B cell (primary cell): ENCODE measurements at regions not wholly inside any gene's neighbourhood (a gene's known extent, or its start where the extent isn't known, plus 50 kb on each side); places are given as distances from the start of the nearest gene placed in this dataset.
"Not testable (repeated sequence)": the region's sequence is repeated elsewhere in the genome, so short reads cannot be mapped to it uniquely, and the experiment has no call there.

Source experiments
- ATAC-seq: fragments of 200-7000 bp; cut with Tn5 transposase; one replicate; pipeline ENCODE4 v1.10.0; 2021; ENCODE audit warnings: low read depth, mild to moderate bottlenecking, moderate number of reproducible peaks, moderate library complexity
- CTCF ChIA-PET: fragments of 350-600 bp; sonication (Branson Sonifier 250); formaldehyde crosslinking; loops from one replicate; lab custom pipeline; 2021; ENCODE audit warnings: antibody characterized with exemption, inconsistent platforms; lab: Charles Lee
- POLR2A ChIA-PET: fragments of 350-600 bp; sonication (Branson Sonifier 250); formaldehyde crosslinking; loops from one replicate; lab custom pipeline; 2021; ENCODE audit warnings: antibody characterized with exemption; lab: Charles Lee
- DNase-seq: peaks from one replicate; pipeline ENCODE4 v3.0.0; 2013
- H2AFZ ChIP-seq: 2 replicates; pipeline ENCODE4 v1.6.1; 2012; ENCODE audit warnings: mild to moderate bottlenecking, low read depth, low read length; ENCODE audit not compliant: insufficient read depth, poor library complexity, severe bottlenecking
- H3K27ac ChIP-seq, 2 donors: 1 replicate in 1 of 2; 2 replicates in 1 of 2; pipeline ENCODE4 v1.5.1; 2012 to 2013; ENCODE audit warnings: low read length in 2 of 2, mild to moderate bottlenecking in 2 of 2, moderate library complexity in 1 of 2
- H3K27me3 ChIP-seq, 4 experiments: fragments of 200-600 bp in 1 of 4; sonication (generic) in 1 of 4; replicated peaks in 1 of 4; 1 replicate in 2 of 4; 2 replicates in 2 of 4; pipeline versions ENCODE4 v1.6.1 to v1.7.0; 2013 to 2016; ENCODE audit warnings: low read length in 3 of 4, mild to moderate bottlenecking in 2 of 4, mixed read lengths in 1 of 4, moderate library complexity in 1 of 4; ENCODE audit not compliant: insufficient read depth in 4 of 4, control insufficient read depth in 3 of 4; ENCODE audit errors: control extremely low read depth in 1 of 4
- H3K36me3 ChIP-seq, 2 experiments: replicated peaks in 1 of 2; 1 replicate in 1 of 2; 2 replicates in 1 of 2; pipeline versions ENCODE4 v1.6.1 to v1.7.1; 2013; ENCODE audit warnings: low read length in 1 of 2; ENCODE audit not compliant: insufficient read depth in 2 of 2, control insufficient read depth in 1 of 2; ENCODE audit errors: control extremely low read depth in 1 of 2, extremely low read depth in 1 of 2
- H3K4me1 ChIP-seq, 2 donors: fragments of 200-600 bp in 1 of 2; sonication (generic) in 1 of 2; 1 replicate in 1 of 2; 2 replicates in 1 of 2; pipeline versions ENCODE4 v1.5.1 to v1.6.1; 2013 to 2017; ENCODE audit warnings: low read length in 2 of 2; ENCODE audit not compliant: control insufficient read depth in 2 of 2, insufficient read depth in 2 of 2
- H3K4me2 ChIP-seq: replicated peaks from 2 replicates; pipeline ENCODE3; 2012; ENCODE audit warnings: mild to moderate bottlenecking, low read depth, low read length; ENCODE audit not compliant: poor library complexity, severe bottlenecking
- H3K4me3 ChIP-seq, 5 experiments: fragments of 200-600 bp in 1 of 5; sonication (generic) in 1 of 5; 1 replicate in 3 of 5; 2 replicates in 2 of 5; pipeline versions ENCODE4 v1.5.1 to v1.7.0; 2011 to 2016; ENCODE audit warnings: low read length in 4 of 5, mild to moderate bottlenecking in 4 of 5, low read depth in 2 of 5, control low read depth in 1 of 5, moderate library complexity in 1 of 5; ENCODE audit not compliant: insufficient read depth in 1 of 5; ENCODE audit errors: control extremely low read depth in 1 of 5, extremely low read depth in 1 of 5
- H3K79me2 ChIP-seq: fragments of 200-600 bp; sonication (generic); one replicate; pipeline ENCODE4 v1.6.0; 2016; ENCODE audit warnings: low read length; ENCODE audit not compliant: control insufficient read depth, insufficient read depth
- H3K9ac ChIP-seq: fragments of 200-600 bp; sonication (generic); 2 replicates; pipeline ENCODE4 v1.6.1; 2017; ENCODE audit warnings: mild to moderate bottlenecking, low read length, moderate library complexity
- H3K9me3 ChIP-seq, 3 donors: one replicate each; pipeline versions ENCODE4 v1.6.1 to v1.7.1; 2013; ENCODE audit warnings: low read length in 2 of 3; ENCODE audit not compliant: control insufficient read depth in 2 of 3, insufficient read depth in 1 of 3; ENCODE audit errors: control extremely low read depth in 1 of 3
- H4K20me1 ChIP-seq: 2 replicates; pipeline ENCODE4 v1.6.0; 2012; ENCODE audit warnings: mild to moderate bottlenecking, low read length; ENCODE audit not compliant: insufficient read depth, control insufficient read depth, poor library complexity, severe bottlenecking
- H3K27ac Mint-ChIP-seq: one replicate; pipeline ENCODE4 v1.8.0; 2021; ENCODE audit warnings: mixed read lengths
- H3K27me3 Mint-ChIP-seq: one replicate; pipeline ENCODE4 v1.8.0; 2021; ENCODE audit warnings: mixed read lengths
- H3K4me1 Mint-ChIP-seq: one replicate; pipeline ENCODE4 v1.8.0; 2021; ENCODE audit warnings: mixed read lengths
- H3K4me3 Mint-ChIP-seq: one replicate; pipeline ENCODE4 v1.8.0; 2021; ENCODE audit warnings: mixed read lengths
- H3K9me3 Mint-ChIP-seq: one replicate; pipeline ENCODE4 v1.8.0; 2022; ENCODE audit warnings: mixed read lengths; ENCODE audit not compliant: insufficient read depth
- WGBS: methylation state at CpG from one replicate; pipeline ENCODE4 v1.1.5; 2013; ENCODE audit warnings: missing lambda C conversion rate; ENCODE audit not compliant: insufficient coverage; 5-methylcytosine and 5-hydroxymethylcytosine counted together
- intact Hi-C: fragments of 100-400 bp; cut with micrococcal nuclease; formaldehyde crosslinking; loops from one replicate; pipeline ENCODE4 v1.10.0; 2022

DNA sequence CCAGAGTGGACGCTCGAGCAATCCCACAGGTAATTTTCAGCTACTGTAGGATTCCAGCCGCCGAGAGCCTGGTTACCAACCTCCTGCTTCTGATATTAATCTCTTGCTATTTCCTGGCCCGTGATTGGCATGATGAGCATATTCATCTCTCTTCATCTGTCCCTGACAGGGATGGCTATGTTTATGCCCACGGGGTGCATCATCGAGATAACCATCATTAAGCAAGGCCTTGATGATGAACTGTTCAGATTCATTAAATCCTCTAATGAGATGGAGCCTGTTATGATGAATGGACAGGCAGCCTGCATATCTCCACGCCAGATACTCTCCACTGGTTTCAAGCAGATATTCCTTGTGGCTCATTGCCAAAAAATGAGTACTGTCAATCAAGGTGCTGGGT, 227.3 kb downstream of the ZNF37A start:
- H3K4me1 ChIP-seq, H3K4me3 ChIP-seq, H3K9me3 ChIP-seq, H3K27me3 ChIP-seq, H3K36me3 ChIP-seq, H3K4me3 Mint-ChIP-seq, H2AFZ ChIP-seq, H3K9me3 Mint-ChIP-seq, ATAC-seq, POLR2A ChIA-PET, H3K27me3 Mint-ChIP-seq, H3K9ac ChIP-seq, CTCF ChIA-PET, H3K4me1 Mint-ChIP-seq, DNase-seq, H3K27ac Mint-ChIP-seq, H3K79me2 ChIP-seq, H3K4me2 ChIP-seq, H4K20me1 ChIP-seq, H3K27ac ChIP-seq, intact Hi-C loops: not testable (repeated sequence)
- 100% methylated on average over 1 of the region's 8 CpGs for WGBS

DNA sequence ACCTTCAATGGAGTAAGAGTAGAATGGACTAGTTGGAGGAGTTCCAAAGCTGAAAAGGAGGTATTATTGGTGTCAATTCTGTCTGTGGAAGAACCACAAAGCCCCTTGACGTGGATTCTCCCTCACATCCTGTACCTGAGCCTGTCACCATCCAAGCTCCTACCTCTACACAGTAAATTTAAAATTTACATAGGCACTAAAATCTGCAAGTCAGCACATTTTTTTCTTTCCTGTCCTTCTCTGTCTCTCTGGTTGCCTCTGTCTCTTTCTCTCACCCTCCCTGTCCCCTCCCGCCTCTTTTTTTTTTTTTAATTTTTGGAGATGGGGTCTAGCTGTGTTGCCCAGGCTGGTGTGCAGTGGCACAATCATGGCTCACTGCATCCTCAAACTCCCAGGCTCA, 236.2 kb downstream of the ZNF37A start:
- H3K4me1 Mint-ChIP-seq, H3K9me3 Mint-ChIP-seq, DNase-seq, H3K4me3 ChIP-seq, CTCF ChIA-PET, ATAC-seq, H3K9ac ChIP-seq, H4K20me1 ChIP-seq, H3K27ac Mint-ChIP-seq, H2AFZ ChIP-seq, H3K36me3 ChIP-seq, H3K9me3 ChIP-seq, H3K27me3 ChIP-seq, POLR2A ChIA-PET, intact Hi-C loops, H3K4me2 ChIP-seq, H3K27ac ChIP-seq, H3K27me3 Mint-ChIP-seq, H3K79me2 ChIP-seq, H3K4me3 Mint-ChIP-seq, H3K4me1 ChIP-seq: not testable (repeated sequence)
- WGBS: no CpG with 5 or more reads among the region's 2 CpGs

DNA sequence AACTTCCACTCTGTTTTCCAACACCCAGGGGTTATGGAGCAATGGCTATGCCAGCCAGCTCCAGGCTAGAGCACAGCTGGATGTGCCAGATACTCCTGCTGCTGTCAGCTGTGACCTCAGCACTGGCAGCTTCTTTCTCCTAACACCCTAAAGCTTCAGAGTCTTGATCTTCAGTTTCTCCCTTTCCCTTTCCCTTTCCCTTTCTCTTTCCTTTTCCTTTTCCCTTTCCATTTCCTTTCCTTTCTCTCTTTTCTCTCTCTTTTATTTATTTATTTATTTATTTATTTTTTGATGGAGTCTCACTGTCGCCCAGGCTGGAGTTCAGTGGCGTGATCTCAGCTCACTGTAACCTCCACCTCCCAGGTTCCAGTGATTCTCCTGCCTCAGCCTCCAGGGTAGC, 237.0 kb downstream of the ZNF37A start:
- H3K9me3 ChIP-seq, H3K79me2 ChIP-seq, H3K27me3 Mint-ChIP-seq, H3K27me3 ChIP-seq, H3K27ac Mint-ChIP-seq, H3K27ac ChIP-seq, POLR2A ChIA-PET, DNase-seq, H2AFZ ChIP-seq, H3K4me3 ChIP-seq, CTCF ChIA-PET, H3K4me3 Mint-ChIP-seq, H3K9ac ChIP-seq, H3K36me3 ChIP-seq, intact Hi-C loops, H3K4me2 ChIP-seq, H3K9me3 Mint-ChIP-seq, H3K4me1 Mint-ChIP-seq, H3K4me1 ChIP-seq, H4K20me1 ChIP-seq, ATAC-seq: not testable (repeated sequence)
- no CpG with 5 or more reads among the region's 2 CpGs for WGBS

DNA sequence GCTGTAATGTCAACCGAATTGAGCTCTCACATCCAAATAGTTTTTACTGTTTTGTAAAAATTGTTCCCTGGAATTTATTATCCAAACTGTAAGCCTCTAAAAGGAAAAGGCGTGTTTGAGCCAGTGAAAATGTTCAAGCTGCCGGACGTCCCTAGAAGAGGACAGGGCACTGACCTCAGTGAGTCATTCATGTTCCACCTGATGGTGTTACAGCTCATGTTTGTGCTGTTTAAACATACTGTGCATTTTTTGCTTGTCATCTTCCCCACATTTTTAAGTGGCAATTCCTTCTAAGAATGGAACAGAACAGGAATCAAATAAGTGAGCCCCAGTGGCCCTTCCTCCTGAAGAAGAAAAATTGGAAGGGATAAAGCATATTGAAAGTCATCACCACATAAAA, 239.6 kb downstream of the ZNF37A start:
- H3K4me1 ChIP-seq, H2AFZ ChIP-seq, ATAC-seq, H3K4me1 Mint-ChIP-seq, H3K4me3 Mint-ChIP-seq, H4K20me1 ChIP-seq, DNase-seq, H3K9me3 Mint-ChIP-seq, H3K9ac ChIP-seq, POLR2A ChIA-PET, H3K27me3 Mint-ChIP-seq, H3K27ac Mint-ChIP-seq, H3K4me2 ChIP-seq, H3K36me3 ChIP-seq, H3K9me3 ChIP-seq, H3K27ac ChIP-seq, CTCF ChIA-PET, H3K79me2 ChIP-seq, intact Hi-C loops, H3K4me3 ChIP-seq, H3K27me3 ChIP-seq: not testable (repeated sequence)
- WGBS: no CpG with 5 or more reads among the region's 4 CpGs
